ENCODE measurements at regions not wholly inside any gene's neighbourhood (a gene's known extent, or its start where the extent isn't known, plus 50 kb on each side); places are given as distances from the start of the nearest gene placed in this dataset.
"Not testable (repeated sequence)": the region's sequence is repeated elsewhere in the genome, so short reads cannot be mapped to it uniquely, and the experiment has no call there.

GRCh38 chr3:198139037-198139436, 179.0 kb downstream of the LMLN start:
- not testable (repeated sequence) for H3F3A ChIP-seq (ENCODE audit: low read depth); H3K4me2 ChIP-seq; H3K27me3 ChIP-seq; H3K27ac Mint-ChIP-seq; H3K36me3 ChIP-seq; H3K79me2 ChIP-seq (ENCODE audit: low read depth); H3K27ac ChIP-seq; H3K4me1 Mint-ChIP-seq; H3K36me3 Mint-ChIP-seq; H3K9ac ChIP-seq; H3K4me3 Mint-ChIP-seq; H3K4me3 ChIP-seq; H3K4me1 ChIP-seq; H3K9me3 Mint-ChIP-seq; H3K27me3 Mint-ChIP-seq (ENCODE audit: insufficient read depth, low read depth); H3K9me3 ChIP-seq (ENCODE audit: low read depth); H4K20me1 ChIP-seq (ENCODE audit: low read depth); DNase-seq (ENCODE audit: low spot score)
- H2AFZ ChIP-seq (replicated peaks): peak overlapping the region; percentile 57

GRCh38 chr3:198139513-198140167, 179.6 kb downstream of the LMLN start:
- not testable (repeated sequence) for H3K27ac ChIP-seq; H3K27ac Mint-ChIP-seq; DNase-seq (ENCODE audit: low spot score); H3K9ac ChIP-seq; H3K79me2 ChIP-seq (ENCODE audit: low read depth); H3K9me3 ChIP-seq (ENCODE audit: low read depth); H3K4me2 ChIP-seq; H3K27me3 Mint-ChIP-seq (ENCODE audit: insufficient read depth, low read depth); H4K20me1 ChIP-seq (ENCODE audit: low read depth); H3K4me1 ChIP-seq; H3K36me3 ChIP-seq; H3K4me1 Mint-ChIP-seq; H3K4me3 ChIP-seq; H3K9me3 Mint-ChIP-seq; H3K4me3 Mint-ChIP-seq; H3F3A ChIP-seq (ENCODE audit: low read depth); H3K27me3 ChIP-seq; H3K36me3 Mint-ChIP-seq
- peak overlapping the region; percentile 57 for H2AFZ ChIP-seq (replicated peaks)

- H3K27ac ChIP-seq; H4K20me1 ChIP-seq (ENCODE audit: low read depth); H3K9ac ChIP-seq; H3K79me2 ChIP-seq (ENCODE audit: low read depth); H3K4me2 ChIP-seq; H3K4me1 Mint-ChIP-seq; H2AFZ ChIP-seq (replicated peaks); H3K4me1 ChIP-seq; H3F3A ChIP-seq (ENCODE audit: low read depth); H3K27me3 Mint-ChIP-seq (ENCODE audit: insufficient read depth, low read depth); H3K9me3 Mint-ChIP-seq; H3K36me3 Mint-ChIP-seq; H3K36me3 ChIP-seq; H3K4me3 ChIP-seq; H3K9me3 ChIP-seq (ENCODE audit: low read depth); H3K27ac Mint-ChIP-seq; H3K27me3 ChIP-seq; H3K4me3 Mint-ChIP-seq; DNase-seq (ENCODE audit: low spot score): not testable (repeated sequence)
These were observed 183.5 kb downstream of the LMLN start for GRCh38 chr3:198143300-198144137.

- not testable (repeated sequence) for H3K9ac ChIP-seq, H3K27me3 ChIP-seq
These were observed 185.3 kb downstream of the LMLN start for GRCh38 chr3:198145231-198145784.

GRCh38 chr3:198146070-198146469, 186.1 kb downstream of the LMLN start:
- DNase-seq (ENCODE audit: low spot score); H3K36me3 Mint-ChIP-seq; H2AFZ ChIP-seq (replicated peaks); H3K27me3 Mint-ChIP-seq (ENCODE audit: insufficient read depth, low read depth); H3K4me2 ChIP-seq; H3K27ac ChIP-seq; H3K27ac Mint-ChIP-seq; H3K4me3 ChIP-seq; H3F3A ChIP-seq (ENCODE audit: low read depth); H3K9me3 Mint-ChIP-seq; H3K79me2 ChIP-seq (ENCODE audit: low read depth); H3K9me3 ChIP-seq (ENCODE audit: low read depth); H3K27me3 ChIP-seq; H3K4me1 ChIP-seq; H3K9ac ChIP-seq; H4K20me1 ChIP-seq (ENCODE audit: low read depth); H3K4me3 Mint-ChIP-seq; H3K4me1 Mint-ChIP-seq; H3K36me3 ChIP-seq: not testable (repeated sequence)

More at GRCh38 chr3:198145231-198145784, 185.3 kb downstream of the LMLN start:
- H3K27ac Mint-ChIP-seq: peak overlapping the region; percentile 79
- not testable (repeated sequence) for DNase-seq (ENCODE audit: low spot score); H3K79me2 ChIP-seq (ENCODE audit: low read depth); H3K27ac ChIP-seq; H3K27me3 Mint-ChIP-seq (ENCODE audit: insufficient read depth, low read depth); H3K9me3 ChIP-seq (ENCODE audit: low read depth); H3K36me3 ChIP-seq; H2AFZ ChIP-seq (replicated peaks); H3K4me2 ChIP-seq; H3F3A ChIP-seq (ENCODE audit: low read depth); H4K20me1 ChIP-seq (ENCODE audit: low read depth); H3K4me3 Mint-ChIP-seq; H3K9me3 Mint-ChIP-seq; H3K4me3 ChIP-seq; H3K4me1 ChIP-seq; H3K4me1 Mint-ChIP-seq; H3K36me3 Mint-ChIP-seq

- H3K36me3 ChIP-seq; DNase-seq (ENCODE audit: low spot score); H3K27ac Mint-ChIP-seq; H3K27ac ChIP-seq; H4K20me1 ChIP-seq (ENCODE audit: low read depth); H3K27me3 Mint-ChIP-seq (ENCODE audit: insufficient read depth, low read depth); H3K79me2 ChIP-seq (ENCODE audit: low read depth); H3K4me1 ChIP-seq; H3K9me3 Mint-ChIP-seq; H3K36me3 Mint-ChIP-seq; H2AFZ ChIP-seq (replicated peaks); H3K4me1 Mint-ChIP-seq; H3K9me3 ChIP-seq (ENCODE audit: low read depth); H3F3A ChIP-seq (ENCODE audit: low read depth); H3K4me2 ChIP-seq; H3K4me3 Mint-ChIP-seq; H3K27me3 ChIP-seq; H3K4me3 ChIP-seq; H3K9ac ChIP-seq: not testable (repeated sequence)
These were observed 186.6 kb downstream of the LMLN start for GRCh38 chr3:198146559-198147164.

GRCh38 chr3:198147213-198147612, 187.2 kb downstream of the LMLN start:
- not testable (repeated sequence) for H2AFZ ChIP-seq (replicated peaks); H3K36me3 ChIP-seq; H3K27ac ChIP-seq; DNase-seq (ENCODE audit: low spot score); H3K27ac Mint-ChIP-seq; H3K9me3 Mint-ChIP-seq; H3K79me2 ChIP-seq (ENCODE audit: low read depth); H4K20me1 ChIP-seq (ENCODE audit: low read depth); H3K9ac ChIP-seq; H3K4me1 ChIP-seq; H3K4me3 ChIP-seq; H3K4me3 Mint-ChIP-seq; H3F3A ChIP-seq (ENCODE audit: low read depth); H3K27me3 Mint-ChIP-seq (ENCODE audit: insufficient read depth, low read depth); H3K27me3 ChIP-seq; H3K4me1 Mint-ChIP-seq; H3K9me3 ChIP-seq (ENCODE audit: low read depth); H3K4me2 ChIP-seq; H3K36me3 Mint-ChIP-seq

All from neural progenitor cell (in vitro differentiated cells).